HG02885 (cell line): ENCODE measurements at regions not wholly inside any gene's neighbourhood (a gene's known extent, or its start where the extent isn't known, plus 50 kb on each side); places are given as distances from the start of the nearest gene placed in this dataset.
"Not testable (repeated sequence)": the region's sequence is repeated elsewhere in the genome, so short reads cannot be mapped to it uniquely, and the experiment has no call there.

Experiments
- ATAC-seq: cut with Tn5 transposase; IDR thresholded peaks from one replicate; pipeline ENCODE4 v1.9.1; 2021; ENCODE audit warnings: mild to moderate bottlenecking; ENCODE audit not compliant: unreplicated experiment, poor library complexity

DNA sequence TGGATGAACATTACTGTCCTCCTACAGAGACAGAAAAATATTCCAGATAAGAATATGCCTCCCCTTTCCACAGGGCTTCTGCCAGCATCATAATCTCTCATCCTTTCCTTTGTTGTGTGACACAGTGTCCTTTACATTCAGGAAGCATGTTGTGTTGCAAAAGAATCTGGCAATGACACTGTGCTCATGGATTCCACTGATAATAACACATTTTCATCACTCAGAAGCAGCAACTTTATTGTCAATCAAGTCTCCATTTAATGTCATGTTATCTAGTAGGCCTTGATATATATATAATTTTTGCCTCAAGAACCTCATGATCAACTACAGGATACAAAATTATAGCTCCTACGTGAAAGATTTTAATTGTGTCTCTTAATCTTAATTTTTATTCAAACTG is 833.9 kb downstream of the FSTL5 start:
- no peak for ATAC-seq

DNA sequence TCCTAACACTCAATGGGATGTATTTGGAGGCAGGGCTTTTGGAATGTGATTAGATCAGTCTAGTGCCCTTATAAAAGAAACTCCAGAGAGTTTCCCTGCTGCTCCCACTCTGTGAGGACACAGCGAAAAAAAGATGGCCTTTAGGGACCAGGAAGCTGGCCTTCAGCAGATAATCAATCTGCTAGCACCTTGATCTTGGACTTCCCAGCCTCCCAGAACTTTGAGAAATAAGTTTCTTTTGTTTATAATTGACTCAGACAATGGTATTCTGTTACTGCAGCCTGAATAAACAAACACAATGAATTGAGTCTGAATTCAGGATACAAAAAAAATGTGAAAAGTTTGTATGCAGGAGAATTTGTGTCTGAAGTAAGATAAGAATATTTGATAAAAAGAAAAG is 842.1 kb downstream of the FSTL5 start:
- no peak for ATAC-seq

DNA sequence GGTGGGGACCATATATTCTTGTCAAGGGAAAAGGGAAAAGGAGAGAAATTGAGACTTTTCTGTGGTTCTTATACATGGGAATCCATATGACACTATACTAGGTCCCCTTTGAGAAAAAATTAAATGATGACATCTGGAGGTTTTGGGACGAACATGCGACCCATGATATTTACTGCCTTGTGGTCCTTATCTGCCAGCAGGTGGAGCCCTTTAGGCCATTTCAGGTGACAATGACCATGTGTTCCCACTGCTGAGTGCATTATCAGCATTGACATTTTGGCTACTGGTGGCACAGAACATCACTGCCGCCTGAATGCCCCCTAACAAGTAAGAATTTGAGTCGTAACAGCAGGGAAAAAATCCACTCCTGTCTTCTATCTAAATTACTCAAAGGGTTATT is 843.4 kb downstream of the FSTL5 start:
- peak; percentile 92 for ATAC-seq

DNA sequence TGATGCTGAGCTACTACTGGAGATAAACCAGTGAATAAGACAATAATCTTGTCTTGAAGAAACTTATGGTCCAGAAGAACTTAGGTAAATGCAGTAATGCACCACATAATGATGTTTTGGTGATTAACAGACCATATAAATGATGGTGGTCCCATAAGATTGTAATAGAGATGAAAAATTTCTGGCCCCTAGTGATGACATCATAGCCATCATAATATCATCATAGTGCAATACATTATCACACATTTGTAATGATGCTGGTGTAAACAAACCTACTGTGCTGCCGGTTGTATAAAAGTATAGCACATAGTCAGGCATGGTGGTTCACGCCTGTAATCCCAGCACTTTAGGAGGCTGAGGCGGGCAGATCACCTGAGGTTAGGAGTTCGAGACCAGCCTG is 846.8 kb downstream of the FSTL5 start:
- ATAC-seq: no peak

DNA sequence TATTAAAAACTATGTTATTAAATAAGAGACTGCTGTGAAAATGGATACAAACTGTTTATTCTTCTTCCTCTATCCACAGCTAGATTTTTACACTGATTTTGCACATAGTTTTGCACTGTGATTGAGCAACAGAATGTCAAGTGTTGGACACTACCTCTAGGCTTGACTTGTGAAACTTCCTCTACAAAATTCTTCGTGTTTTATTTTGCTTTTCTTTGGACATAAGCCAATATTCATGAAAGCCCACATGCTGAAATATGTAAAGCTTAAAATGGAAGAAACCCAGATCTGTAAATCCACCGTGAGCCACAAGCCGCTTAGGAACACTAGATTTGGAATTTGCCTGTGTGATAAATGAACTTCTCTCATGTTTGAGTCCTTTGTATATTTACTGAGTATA is 849.4 kb downstream of the FSTL5 start:
- ATAC-seq: no peak

DNA sequence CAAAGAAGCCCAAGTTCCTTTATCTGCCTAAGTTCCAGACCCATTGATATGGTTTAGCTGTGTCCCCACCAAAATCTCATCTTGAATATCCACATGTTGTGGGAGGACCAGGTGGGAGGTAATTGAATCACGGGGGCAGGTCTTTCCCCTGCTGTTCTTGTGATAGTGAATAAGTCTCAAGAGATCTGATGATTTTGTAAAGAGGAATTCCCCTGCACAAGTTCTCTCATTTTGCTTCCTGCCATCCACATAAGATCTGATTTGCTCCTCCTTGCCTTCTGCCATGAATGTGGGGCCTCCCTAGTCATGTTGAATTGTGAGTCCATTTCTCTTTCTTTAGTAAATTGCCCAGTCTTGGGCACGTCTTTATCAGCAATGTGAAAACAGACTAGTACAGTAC is 860.2 kb downstream of the FSTL5 start:
- ATAC-seq: no peak

DNA sequence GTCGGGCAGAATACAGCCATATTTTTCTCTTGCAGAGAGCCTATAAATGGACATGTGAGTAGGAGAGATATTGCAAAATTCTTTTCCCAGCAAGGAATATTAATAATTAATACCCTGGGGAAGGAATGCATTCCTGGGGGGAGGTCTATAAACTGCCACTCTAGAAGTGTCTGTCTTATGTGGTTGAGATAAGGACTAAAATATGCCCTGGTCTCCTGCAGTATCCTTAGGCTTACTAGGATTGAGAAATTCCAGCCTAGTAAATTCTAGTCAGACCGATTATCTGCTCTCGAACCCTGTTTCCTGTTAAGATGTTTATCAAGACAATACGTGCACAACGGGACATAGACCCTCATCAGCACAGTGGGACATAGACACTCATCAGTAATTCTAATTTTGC is 872.6 kb downstream of the FSTL5 start:
- no peak for ATAC-seq

DNA sequence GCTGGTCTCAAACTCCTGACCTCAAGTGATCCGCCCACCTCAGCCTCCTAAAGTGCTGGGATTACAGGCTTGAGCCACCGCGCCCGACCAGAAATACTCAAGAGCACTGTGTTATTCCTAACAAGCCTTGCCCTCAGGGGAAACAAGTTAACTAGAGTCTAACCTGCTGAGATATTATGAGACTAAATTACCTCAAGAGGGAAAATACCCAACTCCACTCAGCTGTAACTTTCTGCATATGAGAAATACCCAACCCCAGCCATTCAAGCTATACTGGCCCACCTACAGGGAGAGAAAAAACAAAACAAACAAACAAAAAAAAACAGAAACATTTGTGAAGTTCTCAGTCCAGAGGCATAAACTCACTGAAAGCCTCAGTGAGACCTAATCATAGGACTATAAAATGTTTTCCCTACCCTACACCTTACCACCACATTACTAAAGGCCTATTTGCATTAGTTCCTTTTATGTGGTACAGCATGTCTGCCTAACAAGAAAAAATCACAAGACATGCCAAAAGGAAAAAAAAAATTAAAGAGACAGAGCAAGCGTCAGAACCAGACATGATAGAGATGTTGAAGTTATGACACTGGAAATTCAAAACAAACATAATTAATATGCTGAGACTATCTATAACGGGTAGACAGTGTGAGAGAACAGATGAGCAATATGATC is 876.0 kb downstream of the FSTL5 start:
- ATAC-seq: peak; percentile 79

DNA sequence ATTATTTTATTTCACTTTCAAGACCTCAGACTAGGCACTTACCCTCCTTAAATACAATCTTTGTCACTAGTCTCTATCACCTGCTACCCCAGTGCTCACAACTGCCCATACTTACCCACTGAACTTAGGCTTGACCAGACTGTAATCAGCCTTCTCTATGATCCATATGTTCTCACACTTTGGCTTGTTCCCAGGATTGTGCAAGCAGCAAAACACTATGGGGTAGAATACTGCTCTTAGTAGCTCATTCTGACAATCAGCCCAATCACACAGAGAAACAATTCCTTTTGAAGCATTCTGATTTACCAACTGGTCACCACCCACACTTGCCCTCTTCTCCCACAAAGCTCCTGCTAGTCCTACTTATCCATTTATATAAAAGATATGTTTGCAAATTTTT is 878.3 kb downstream of the FSTL5 start:
- ATAC-seq: no peak

DNA sequence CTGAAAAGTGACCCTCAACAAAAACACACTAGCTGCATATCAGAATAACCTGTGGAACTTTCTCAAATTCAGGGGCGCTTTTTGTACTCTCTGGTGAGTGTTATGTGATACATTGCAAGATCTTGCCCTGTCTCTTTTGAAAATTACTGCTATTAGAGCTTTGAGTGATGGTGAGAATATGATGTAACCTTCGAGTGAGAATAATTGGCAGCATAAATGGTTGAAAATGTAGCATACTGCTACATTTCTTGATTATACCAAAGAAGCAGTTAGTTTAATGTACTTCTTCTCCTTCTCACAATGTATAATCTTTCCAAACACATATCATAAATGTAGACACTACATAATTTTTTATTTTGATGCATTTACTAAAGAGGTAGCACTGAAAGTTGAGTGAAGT is 882.9 kb downstream of the FSTL5 start:
- no peak for ATAC-seq

DNA sequence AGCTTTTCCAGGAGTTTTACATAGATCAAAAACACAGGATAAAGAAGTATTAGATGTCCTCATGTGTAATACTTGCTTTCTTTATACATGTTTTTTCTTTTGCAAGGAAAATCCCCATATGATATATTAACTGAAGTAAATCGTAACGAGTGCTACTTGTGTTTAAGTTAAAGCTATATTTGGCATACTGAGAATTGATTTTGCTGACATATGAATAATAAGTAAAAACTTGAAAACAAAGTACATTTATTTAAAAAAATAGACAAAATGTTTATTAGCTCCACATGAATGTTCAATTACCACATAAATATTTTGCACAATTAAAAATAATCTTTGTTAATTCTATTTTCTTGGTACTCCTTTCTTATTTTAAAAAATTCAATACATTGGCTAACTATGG is 884.7 kb downstream of the FSTL5 start:
- ATAC-seq: no peak

DNA sequence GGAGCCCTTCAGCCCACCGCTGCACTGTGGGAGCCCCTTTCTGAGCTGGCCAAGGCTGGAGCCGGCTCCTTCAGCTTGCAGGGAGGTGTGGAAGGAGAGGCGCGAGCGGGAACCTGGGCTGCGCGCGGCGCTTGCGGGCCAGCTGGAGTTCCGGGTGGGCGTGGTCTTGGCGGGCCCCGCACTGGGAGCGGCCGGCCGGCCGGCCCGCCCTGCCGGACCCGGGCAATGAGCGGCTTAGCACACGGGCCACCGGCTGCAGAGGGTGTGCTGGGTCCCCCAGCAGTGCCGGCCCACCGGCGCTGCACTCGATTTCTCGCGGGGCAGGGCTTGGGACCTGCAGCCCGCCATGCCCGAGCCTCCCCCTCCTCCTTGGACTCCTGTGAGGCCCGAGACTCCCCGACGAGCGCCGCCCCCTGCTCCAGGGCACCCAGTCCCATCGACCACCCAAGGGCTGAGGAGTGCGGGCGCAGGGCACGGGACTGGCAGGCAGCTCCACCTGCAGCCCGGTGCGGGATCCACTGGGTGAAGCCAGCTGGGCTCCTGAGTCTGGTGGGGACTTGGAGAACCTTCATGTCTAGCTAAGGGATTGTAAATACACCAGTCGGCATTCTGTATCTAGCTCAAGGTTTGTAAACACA is 886.5 kb downstream of the FSTL5 start:
- ATAC-seq: not testable (repeated sequence)

DNA sequence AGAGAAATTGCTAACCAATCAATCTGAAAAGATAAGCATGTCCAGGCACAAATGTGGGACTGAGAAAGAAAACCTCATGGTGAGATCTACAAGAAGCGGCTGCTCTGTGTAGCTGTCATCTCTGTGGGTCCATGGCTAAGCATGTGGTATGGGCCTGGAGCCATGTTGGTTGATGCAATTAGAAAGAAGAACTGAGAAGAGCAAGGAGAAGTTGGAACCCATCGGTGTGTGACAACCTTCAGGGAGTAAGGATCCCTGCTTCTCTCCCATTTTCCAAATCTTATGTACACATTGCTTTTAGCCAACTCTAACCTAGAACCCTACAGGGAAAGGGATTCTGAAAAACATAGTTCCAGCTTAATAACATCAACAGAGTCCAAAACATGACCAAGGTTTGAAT is 890.2 kb downstream of the FSTL5 start:
- ATAC-seq: no peak

DNA sequence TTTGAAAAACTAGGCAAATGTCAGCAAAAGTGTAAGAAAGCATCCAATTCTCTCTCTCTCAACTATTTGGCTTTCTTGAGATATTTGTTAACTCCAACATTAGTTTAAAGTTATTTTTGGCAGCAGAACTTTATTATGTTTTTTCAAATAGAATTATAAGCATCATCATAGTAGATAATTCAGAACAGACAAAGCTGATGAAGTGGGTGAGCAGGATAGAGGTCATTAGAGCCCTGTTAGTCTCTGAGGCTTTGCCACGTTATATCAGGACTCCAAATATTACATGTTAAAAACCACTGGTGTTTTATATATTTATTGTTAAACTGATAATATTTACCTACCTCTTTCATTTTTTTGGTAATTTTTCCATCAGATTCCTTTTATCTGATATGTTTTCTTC is 903.0 kb downstream of the FSTL5 start:
- no peak for ATAC-seq

DNA sequence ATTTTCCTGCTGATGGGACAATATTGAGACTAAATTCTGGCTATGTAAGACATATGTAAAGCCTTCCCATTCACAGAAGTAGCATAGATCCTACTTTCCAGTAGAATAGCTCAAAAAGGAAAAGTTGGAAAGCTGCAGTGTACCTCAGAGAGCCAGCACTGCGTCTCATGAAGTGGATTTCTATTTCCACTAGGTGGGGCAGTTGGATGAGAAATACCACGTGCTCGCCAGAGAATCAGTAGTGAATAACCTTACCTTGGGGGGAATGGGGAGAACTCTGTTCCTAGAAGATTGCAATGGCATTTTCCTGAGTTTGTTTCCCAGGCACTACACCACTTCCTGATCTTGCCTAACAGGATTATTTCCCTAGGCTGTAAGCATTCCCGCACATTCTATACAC is 907.1 kb downstream of the FSTL5 start:
- peak; percentile 51 for ATAC-seq

DNA sequence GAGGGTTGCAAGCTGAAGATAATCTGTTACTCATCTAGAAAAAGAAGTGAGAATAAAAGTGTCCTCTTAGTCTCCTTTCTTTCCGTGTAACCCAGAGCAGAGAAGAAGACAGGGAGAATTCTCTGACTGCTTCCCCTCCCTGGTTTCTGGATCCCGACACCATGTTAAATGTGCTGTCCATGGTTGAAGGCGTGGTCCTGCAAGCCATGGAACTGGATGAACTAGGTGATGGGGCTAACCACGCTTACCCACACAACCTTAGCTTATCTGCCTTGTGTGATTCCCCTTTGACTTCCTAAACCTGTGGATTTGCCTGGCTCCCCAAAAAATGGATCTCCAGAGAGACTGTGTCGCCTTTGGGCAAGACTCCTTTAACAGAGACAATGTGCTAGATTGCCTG is 907.6 kb downstream of the FSTL5 start:
- ATAC-seq: no peak

DNA sequence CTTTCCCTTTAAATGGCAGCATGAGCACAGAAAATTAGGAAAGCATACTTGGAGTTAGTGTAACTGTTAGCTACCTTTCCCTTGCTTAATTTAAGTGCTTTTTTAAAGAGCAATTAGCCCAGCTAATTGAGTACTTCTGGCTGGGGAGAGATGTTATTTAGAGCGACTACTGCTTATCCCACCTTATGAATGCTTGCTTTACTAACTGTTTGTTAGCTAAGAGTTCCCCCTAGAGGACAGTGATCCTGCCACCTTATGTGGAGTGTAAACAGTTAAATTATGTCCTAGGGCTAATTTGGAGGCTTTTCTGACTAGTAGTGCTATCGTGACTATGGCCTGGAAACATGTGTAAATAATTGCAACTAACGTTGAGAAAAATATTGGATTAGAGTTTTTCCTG is 909.4 kb downstream of the FSTL5 start:
- no peak for ATAC-seq

DNA sequence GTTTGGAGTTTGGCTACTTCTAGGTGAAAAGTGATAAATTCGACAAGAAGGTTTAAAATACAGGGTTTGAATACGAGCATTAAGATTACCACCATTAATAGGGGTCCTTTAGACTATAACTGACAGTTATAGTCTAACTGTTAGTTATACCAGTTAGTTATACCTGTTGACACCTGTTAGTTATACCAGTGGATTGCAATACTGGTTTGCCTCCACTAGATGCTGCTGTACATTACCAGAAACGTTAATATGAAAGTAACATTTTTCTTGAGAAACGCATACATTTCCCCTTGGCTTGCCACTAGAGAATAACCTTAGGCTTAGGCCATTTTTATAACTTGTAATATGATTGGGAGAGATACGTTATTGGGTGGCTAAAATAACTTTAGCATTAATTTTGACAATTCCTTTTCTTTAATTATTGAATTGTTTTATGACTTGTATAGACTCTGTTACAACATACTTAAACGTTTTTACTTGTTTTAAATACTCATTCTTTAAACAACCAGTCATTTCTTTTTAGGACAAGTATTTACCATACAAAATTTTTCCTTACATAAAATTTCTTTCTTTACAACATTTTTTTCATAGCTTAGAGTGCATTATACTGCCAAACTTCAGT is 911.2 kb downstream of the FSTL5 start:
- peak; percentile 86 for ATAC-seq

DNA sequence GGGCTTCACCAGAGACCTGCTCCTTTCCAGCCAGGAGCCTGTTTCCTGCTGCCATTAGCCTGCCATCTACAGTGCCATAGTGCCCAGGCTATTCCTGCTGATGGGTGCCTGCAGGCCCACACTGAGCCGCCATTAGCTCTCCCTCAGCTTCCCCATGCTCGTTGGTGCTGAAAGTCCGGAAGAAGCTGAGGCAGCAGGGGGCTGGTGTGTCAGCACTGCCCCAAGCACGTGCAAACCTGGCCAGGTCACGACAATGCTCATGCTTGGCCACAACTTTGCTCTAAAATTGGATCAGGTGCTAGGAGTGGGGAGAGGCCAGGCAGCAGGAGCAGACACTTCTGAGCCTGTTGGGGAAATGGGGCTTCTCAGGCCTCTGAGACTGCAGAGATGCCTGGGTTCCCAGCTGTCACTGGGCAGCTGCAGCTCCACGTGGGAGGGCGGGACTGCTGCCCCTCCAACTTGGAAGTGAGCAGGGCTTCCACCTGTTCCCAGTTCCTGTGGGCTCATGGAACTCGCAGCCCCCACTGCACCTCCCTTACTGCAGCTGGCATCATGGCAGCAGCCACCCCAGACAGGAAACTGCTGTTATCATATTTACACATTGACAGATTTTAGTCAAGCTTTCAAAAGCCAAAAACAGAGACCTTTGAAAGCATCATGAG is 913.9 kb downstream of the FSTL5 start:
- no peak for ATAC-seq

DNA sequence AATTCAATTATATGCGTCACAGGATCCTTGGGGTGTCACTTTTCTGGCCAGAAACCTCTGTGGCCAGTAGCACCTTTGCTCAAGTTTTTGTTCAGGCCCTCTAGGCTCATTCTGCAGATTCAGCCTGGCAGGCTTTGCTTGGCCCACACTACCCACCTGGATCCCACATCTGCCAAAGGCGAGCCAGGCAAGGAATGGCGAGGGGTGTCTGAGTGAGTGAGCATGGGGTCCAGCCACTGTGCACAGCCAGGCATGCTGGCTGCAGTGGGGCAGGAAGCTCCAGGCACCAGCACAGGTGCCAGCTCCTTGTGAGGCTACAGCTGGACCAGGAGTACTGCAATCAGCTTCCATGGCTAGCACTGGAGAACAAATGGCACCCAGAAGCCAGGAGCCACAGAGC is 914.9 kb downstream of the FSTL5 start:
- ATAC-seq: no peak

DNA sequence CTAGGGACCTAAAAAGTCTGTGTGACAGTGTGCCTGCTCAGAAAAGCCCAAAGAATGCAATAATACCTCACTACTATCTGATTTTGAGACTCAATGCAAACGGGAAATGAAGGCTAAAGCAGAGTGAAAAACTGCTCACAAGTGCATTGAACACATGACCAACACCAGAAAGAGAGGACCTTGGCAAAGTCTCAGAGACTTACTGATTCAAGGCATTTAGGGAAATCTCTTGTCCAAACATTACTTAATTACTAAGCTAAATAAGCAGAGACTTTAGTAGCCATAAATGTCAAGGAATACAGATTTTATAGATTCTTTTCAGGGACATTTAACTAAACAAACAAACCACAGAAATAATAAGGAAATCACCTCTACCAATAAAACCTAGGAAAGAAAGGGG is 916.0 kb downstream of the FSTL5 start:
- no peak for ATAC-seq
